ENCODE measurements at regions not wholly inside any gene's neighbourhood (a gene's known extent, or its start where the extent isn't known, plus 50 kb on each side); places are given as distances from the start of the nearest gene placed in this dataset.

DNA sequence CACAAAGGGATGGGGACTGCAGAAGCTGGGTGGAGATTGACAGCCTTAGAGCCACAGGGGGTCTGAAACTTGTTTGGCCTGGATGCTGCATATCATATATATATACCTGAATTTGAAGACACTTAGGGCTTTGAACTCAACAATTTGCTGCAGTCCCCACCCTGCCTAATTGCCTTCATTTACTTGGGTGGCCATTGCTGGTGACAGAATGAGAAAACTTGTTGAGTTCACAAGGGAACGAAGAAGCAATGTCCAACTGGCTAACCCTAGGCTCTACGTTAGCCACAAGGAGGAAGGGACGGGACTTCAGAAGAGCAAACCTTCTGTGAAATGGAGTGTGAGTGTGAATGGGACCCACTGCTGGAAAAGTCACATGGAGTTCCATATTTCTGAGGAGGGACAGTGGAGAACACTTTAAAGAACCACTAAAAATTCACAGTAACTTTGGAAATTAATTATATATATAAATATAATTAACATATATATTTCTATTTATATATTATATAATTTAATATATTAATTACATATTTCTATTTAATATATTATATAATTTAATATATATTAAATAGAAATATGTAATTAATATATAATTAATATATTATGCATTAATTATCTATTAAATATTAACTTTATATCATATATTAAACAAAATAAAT, 215.3 kb upstream of the SOX9 start:
- DNase-seq, result no peak

- no peak for DNase-seq
These were observed 211.7 kb upstream of the SOX9 start for GRCh38 chr17:71909155-71909554.

DNA sequence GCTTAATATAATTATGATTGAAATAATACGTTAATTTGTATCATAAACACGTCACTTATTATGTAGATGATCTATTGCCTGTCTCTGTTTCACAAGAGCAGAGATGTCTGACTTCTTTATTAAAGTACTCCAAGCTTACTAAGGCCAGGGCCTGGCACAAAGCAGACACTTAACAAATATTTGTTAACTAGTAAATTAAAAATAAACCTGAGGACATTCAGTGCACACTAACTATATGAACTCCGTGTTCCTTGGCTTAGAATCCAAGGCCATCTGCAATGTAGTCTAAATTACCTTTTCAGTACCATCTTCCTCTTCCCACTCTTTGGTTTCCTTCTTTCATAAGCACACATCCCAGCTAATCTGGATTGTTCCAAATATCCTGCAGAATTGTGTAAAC, 210.8 kb upstream of the SOX9 start:
- DNase-seq, result no peak

GRCh38 chr17:71914042-71914441, 206.8 kb upstream of the SOX9 start:
- no peak for DNase-seq

DNA sequence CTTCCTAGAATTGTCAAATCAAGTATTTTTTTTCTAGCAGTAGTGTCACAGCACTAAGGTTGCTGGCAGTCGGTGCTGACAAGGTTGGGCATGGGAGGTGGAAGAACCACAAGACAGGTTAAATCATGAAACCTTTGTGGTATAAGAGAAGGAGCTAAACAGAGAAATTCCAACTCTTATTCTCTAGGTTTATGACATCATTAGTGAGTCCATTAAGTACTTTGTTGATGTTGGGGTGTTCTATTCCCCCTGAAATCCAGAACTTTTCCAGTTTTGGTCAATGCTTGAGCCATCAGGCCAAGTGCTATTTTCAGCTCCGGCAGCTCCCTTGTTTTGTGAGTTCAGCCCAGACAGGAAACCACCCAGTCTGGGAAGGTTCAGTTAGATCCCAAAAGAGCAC, 206.0 kb upstream of the SOX9 start:
- DNase-seq, result no peak

DNA sequence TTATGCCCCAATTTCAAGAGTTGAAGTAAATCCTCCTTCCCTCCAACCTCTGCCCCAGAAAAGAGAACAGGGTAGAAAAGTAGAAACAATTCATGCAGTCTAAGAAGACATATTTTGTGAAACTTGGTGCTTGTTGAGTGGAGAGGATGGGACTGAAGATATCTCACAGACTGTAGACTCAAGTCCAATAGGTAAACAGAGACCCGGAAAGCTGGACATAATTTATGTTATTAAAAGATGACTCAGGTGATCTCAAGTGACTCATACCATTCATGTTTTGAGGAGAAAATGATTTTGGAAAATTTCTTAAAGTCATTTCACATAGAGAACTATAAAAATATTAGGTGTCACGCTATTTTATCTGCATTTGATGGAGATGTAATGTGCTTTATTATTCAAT, 203.1 kb upstream of the SOX9 start:
- no peak for DNase-seq

GRCh38 chr17:71919186-71919585, 201.6 kb upstream of the SOX9 start:
- DNase-seq, result no peak

DNA sequence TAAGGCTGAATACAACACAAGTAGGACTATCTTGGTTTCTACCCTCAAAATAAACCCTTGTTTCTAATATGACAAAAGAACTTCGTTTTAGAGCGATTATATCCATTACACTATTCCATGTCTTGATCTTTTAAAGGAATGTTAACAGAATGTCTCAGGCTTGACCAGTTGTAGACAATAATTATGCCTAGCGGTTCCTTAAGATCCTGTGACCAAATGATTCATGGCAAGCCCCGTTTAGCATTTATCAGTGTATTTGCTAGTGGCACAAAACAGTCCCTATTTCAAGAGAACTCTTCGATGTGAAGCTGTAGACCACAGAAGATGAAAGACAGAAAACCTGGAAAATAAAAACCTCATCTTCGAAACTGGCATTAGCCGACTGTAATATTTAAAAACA, 200.9 kb upstream of the SOX9 start:
- DNase-seq, result no peak

- no peak for DNase-seq
These were observed 199.0 kb upstream of the SOX9 start for GRCh38 chr17:71921796-71922195.

- DNase-seq, result no peak
These were observed 198.4 kb upstream of the SOX9 start for GRCh38 chr17:71922439-71922838.

DNA sequence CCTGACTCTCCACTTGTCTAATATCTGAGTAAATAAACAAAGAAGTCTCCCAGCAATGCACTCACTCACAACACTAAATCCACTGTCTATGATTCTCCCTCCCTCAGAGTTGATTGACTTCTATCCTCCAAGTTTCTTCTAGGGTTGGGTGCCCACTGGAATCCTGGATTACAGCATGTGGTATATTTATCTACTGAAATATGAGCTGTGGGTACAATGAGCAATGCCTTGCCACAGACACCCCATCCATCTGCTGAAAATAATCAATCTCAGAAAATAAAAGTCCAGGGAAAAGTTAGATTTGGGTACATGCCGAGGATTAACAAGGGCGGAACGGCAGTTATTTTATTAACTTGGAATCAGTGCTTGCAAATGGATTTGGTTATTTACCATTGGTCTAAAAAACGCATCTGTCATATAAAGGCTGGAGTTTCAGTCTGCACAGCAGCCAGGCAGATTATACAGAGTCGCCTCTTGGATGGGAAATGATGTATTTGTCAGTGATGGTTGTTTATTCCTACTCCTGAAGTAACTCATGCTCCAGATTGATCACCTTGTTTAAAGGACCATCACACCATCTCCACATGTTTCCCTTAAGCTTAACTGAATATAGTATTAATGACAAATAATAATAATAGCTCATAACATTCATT, 193.9 kb upstream of the SOX9 start:
- DNase-seq, result no peak

DNA sequence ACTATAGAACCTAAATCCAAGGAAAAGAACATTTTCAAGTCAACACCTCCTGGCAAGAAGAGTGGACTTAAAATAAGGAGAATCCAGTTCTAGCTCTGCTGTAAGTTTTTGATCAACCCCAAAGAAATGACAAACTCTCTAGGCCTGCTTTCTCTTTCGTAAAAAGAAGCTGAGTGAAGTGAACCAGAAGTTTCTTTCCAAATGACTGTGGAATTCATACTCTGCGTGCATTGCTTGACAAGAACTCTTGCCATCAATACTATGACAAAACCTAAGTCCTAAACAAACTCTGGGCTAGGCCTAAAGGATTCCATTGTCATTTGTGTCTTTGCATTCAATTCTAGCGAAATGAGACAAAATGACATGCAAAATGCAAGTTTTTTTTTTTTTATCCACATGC, 187.5 kb upstream of the SOX9 start:
- DNase-seq, result no peak

DNA sequence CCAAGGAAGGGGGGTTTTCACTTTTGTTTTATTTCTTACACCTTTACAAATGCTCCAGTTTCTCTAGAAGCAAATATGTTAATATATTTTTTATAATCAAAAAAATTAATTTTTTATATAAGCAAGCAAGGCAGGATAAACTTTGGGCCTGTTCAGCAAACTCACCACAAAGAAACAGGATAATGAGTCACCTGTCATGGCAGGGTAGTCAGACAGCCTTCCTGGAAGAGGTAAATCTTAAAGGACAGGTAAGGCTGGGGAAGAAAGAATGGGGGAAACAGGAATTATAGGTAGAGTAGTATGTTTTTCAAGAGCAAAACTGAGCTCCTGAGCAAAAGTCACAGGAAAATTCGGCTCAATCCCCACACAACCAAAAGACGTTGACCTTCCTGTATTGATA, 186.3 kb upstream of the SOX9 start:
- DNase-seq, result no peak

DNA sequence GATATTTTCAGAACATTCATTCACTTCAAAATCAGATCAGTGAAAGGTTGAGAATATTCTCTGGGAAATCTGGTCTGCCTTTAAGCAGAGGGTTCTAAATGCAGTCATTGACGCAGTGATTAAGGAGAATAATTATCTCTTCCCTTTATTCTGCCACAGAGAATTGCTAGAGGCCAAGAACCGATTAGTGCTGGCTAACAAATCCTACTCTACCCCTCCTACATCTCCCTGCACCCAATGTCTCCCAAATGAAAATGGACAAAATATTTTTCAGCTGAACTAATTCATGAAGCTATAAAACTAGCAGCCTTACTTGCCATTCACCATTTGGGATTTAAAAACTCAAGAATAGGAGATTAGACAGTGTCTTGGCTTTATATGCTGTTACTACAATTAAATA, 185.5 kb upstream of the SOX9 start:
- DNase-seq, result no peak

GRCh38 chr17:71936977-71937376, 183.8 kb upstream of the SOX9 start:
- DNase-seq, result no peak

DNA sequence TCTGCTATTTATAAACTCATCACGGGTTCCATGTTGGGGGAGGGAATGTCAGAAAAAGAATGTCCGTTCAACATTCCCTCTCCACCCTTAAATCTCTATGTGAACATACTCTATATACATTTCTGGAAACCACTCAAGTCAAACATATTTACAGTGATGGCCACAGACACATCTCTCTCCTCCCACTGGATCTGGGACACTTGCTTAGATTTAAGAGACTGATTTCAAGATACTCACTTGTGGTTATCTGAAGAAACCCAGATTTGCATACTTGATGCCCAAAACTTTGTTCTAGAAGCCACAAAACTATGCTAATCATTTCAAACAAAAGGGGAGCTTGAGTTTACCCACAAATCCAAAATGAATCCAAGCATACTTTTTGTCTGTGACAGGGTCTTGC, 182.9 kb upstream of the SOX9 start:
- no peak for DNase-seq

DNA sequence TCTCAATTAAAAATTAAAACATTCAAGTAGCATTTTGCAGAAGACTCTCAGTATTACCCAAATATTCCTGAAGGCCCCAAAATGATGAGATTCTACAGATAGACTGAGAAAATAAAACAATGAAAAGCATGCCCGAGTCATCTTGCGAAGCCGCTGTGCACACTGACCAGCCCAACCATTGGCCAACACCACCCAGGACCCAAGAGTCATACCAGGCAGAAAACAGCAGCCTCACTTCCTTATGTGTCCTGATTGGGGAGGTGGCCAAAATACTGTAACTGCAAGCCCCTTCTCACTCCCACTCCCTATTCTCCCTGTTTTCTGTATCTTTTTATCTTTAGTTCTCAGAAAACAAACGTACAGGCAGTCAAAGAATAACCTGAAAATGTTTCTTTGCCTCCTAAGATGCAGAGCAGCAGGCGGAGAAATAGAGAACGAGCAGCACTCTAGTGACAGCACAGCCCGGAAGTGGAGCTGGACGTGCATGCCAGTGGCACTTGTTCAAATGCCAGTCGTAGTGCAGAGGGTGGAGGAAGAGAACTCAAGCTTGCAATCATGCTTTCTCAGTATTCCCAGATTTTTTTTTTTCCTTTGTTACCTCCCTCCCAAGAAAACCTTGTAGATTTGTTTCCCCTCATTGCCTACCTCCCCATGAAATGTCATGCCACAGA, 182.3 kb upstream of the SOX9 start:
- DNase-seq, result no peak

- DNase-seq, result no peak
These were observed 178.9 kb upstream of the SOX9 start for GRCh38 chr17:71941920-71942319.

DNA sequence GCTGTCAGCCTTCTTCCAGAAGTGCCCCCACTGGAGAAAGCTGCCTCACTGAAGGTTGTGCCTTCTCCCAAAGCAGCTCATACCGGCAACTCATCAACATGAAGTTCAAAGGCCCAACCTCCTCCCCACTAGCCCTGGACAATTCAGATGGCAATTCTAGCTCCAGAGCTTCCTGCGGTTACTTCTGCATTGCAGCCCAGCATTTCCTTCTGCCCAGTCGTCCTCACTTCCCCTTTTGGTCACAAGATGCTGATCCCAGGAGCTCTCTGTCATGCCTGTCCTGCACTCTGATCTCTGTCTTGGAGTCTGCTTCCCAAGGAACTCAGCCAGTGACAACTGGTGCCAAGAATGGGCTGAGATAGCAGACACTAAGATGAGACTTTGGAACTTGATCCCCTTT, 178.2 kb upstream of the SOX9 start:
- no peak for DNase-seq

DNA sequence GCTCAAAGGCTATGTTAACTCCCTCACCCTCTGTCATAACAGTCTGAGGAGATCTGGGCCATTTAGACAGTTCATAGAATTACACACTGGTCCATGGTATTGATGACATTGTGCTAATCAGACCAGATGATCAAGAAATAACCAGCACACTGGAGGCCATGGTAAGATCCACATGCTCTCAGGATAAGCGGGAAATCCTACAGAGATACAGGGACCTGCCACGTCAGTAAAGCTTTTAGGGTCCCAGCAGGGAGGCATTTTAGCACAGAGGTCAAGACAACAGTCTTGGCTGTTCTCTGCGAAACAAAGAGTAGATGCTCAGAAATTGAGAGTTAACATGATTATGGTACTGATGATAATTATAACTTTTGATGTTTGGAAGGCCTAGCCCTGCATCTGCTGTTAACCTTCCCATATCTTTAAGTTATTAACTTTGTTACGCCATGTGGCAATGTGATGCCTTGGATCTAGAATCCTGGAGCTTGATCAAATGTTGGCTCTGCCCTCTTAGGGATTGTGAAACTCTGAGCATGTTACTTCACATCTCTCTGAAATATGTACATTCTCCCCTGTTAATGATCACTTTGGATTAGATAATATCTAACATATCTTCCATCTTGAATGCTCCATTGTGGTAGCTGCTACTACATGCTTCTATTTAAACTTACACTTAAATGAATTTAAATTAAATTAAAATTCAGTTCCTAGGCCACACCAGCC, 172.0 kb upstream of the SOX9 start:
- DNase-seq, result no peak

DNA sequence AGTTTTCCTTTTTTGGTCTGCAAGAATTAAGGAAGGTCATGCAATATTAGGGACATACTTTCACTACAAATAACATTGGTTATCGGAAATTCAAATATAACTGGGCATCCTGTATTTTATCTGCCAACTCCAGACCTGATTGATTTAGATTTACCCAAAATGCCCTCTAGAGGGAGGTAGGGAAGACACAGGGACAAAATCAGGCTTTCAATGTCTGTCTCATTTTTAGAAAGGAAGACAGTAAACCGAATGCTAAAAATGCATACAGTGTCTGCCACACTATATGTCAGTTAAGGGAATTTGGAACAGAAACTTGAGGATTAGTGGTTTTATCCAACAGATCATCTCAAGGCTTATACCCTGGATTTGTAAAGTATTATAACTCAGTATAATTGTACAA, 161.7 kb upstream of the SOX9 start:
- no peak for DNase-seq

GRCh38 chr17:71963351-71963750, 157.5 kb upstream of the SOX9 start:
- no peak for DNase-seq

GRCh38 chr17:71963791-71964190, 157.0 kb upstream of the SOX9 start:
- no peak for DNase-seq

GRCh38 chr17:71964559-71964958, 156.3 kb upstream of the SOX9 start:
- DNase-seq, result no peak
